Islet precursor cell (in vitro differentiated cells): ENCODE measurements at regions not wholly inside any gene's neighbourhood (a gene's known extent, or its start where the extent isn't known, plus 50 kb on each side); places are given as distances from the start of the nearest gene placed in this dataset.
A peak's percentile ranks its signal among the peaks of the same experiment; 100 is the strongest.

Source experiments
- DNase-seq: peaks from one replicate; pipeline ENCODE4 v3.0.0-alpha.2; 2018

DNA sequence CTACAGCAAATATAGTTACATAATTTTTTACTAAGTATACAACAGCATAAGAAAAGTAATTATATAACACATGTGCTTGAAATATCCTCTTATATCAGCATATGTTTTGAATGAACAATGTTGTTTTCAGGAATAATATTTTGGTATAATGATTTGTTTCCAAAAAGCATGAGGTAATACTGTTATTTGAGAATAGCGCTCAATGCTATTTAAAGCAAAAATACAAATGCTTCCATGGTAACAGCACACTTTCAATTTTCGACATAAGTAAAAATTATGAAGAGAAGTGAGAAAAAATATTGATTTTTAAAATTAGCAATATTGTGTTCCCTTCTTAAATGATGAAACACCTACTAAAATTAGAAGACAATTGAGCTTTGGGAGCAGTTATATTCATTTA is 715.9 kb upstream of the ATXN8OS start:
- no peak for DNase-seq

DNA sequence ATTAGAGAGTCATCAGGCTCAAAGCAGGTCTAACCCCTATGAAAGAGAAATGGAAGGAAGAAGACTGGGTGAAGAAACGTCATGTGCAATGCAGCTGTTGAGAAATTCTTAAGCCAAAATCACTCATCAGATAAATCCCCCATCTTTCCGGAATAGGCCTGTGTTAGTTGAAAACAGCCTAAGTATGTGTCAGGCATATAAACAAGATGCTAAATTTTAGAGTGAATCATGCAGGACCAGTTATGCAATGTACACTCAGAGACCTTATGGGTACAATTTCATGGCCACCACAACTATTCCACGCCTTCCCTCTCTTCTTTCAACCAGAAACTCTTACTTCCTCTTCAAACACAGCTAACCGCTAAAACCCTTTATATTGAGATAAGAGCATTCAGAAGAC is 717.7 kb upstream of the ATXN8OS start:
- DNase-seq, result no peak

DNA sequence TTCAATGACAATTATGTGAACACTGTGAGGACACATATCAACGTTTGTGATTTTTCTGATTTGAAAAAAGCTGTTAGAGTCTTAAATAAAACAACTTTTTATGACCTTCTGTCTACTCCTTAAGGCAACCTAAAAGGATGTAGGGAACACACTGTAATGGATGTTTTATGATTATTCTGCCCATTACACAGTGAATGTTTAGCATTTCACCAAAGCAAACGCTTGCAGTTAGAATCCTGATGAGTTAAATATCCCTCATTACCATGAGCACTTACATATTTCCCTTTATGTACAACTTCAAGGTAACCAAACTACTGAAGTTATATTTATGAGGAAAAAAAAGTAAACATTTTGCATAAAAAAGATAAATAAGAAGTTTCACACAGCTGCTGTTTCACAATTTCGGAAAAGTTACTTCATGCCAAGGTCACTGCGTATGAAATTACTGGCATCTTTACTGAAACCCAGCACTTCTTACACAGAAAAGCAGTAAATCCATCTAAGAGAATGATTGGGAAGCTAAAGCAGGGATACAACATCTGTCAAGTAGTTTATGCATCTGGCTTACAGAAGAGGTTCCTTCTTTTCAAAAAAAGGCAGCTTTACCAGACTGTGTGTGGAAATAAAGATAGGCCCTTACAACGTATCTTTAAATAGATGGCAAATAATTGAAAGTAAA is 733.7 kb upstream of the ATXN8OS start:
- no peak for DNase-seq

DNA sequence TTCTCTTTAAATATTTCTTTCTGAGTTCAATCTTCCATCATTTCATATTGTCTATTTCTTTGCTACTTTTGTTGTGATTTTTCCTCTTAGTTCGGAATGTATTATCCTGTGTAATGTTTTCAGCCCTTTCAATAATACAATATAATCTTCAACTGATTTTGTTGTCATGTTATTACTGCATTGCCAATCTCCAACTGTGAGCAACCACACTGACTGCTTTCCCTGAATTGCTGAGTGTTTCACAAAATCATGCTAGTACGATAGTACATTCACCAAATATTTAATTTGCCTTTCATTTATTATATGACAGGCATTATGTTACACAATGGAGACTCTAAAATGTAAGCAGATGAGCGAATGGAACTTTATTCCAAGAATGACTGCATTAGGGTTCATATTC is 744.3 kb upstream of the ATXN8OS start:
- no peak for DNase-seq

DNA sequence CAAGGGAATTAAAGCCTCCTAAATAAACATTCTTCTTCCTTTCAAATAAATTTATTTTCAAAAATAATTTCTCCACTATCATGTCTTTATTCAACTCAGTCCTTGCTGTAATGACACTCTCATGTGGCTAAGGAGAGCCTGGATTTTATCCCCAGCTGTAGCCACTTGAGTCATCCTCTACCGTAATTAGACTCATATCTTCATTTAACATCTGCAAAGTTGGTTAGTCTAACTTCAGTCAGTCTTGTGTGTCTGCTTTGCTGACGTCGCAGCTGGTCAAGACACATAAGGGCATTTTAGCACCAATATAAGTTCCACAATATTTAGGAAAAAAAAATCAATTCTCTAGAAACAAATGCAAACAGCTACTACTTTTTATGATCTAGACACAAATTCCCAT is 776.4 kb upstream of the ATXN8OS start:
- DNase-seq, result peak; percentile 59

DNA sequence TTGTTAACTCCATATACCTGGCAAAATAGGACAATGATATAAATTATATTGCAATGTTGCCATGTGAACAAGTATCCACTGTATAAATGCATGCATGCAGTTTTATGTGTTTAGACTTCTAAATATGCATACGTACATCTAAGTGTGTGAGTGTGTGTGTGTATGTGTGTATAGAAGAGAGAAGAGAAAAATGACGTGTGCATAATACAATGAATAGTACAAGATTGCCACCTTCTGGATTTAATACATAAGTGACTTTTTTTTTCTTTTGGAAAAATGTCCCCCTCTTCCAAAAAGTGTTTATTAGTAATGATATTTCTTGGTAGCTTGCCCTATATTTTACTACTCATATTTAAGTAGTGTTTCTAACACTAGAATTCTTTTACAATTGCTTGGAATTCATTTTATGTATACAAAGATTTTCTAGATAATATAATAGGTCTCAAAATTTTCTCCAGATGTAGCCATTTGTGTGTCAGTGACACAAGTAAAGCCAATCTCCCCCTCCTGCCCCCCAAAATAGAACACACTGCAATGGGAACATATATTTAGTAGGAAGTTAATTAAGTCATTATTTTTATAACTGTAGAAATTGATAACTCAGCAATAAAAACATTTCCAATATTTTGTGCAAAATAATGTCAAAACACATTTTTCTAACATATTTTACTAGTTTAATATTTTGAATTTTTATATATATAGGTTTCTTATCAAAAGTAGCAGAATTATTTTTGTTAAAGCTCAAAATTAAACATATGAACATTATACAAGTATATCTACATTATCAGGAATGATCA is 783.3 kb upstream of the ATXN8OS start:
- no peak for DNase-seq

DNA sequence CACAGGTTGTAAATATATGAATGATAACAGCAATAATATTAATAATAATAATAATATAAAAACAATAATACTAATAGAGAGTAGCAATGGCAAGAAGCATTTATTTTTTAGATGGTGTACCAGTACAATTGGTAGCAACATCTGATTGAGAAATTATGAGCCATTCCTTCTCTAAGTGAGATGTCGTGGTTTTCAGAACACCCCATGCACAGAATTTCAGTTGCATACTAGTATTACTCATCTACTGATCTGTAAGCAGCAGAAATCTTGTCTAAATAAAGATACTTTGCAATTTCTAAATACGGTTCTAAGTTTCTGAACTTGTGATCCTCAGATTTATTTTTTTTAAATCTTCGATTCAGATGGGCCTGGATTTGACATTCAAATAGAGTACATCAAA is 788.0 kb upstream of the ATXN8OS start:
- no peak for DNase-seq

DNA sequence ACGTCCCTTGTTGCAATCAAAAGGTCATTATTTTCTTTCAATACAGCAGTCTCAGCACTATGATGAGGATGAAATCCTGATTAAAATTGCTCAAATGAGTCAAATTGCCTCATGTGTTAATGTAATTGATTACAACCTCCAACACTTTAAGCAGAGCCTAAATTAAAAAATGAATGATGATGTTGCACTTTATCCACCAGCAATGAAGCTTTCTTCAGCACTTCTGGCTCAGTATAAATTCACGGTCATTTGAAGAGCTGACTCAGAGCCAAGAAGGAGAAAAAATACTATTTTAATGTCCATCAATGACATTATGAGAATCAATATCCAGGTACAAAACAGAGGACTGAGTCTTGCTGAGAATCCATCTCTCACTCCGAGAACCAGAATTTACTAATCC is 792.6 kb upstream of the ATXN8OS start:
- no peak for DNase-seq

DNA sequence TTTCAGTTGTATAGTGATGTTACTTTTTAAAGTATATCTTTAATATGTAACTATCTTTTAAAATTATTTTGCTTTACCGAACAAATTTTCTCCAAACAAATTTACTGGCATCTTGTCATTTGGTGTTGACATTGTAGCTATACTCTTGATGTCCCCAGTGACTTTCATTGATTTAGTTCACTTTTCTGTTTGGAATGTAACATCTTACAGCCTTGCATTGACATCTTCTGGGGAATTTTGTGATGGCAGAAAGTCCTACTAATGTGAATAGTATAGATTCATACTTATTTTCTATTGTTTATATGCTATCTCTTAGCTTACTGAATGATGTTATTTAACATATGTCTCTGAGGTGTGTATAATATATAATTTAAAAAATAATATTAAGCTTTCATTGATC is 800.9 kb upstream of the ATXN8OS start:
- no peak for DNase-seq

DNA sequence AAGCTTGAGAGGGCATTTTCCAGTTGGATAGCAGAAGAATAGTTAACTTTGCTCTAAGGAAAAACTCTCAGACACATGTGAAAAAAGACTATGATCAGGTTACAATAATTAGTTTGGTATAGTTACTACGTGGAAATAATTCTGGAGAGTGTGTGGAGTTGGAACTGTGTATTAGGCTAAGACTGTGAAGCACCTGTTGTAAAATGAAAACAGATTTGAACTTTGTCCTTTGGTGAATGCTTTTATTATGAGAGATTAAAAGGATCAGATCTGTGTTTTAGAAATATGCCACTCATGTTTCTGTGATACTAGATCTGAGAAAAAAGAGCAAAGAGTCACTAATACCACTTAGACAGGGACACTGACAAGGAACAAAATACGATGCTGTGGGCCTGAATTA is 807.5 kb upstream of the ATXN8OS start:
- DNase-seq, result no peak

DNA sequence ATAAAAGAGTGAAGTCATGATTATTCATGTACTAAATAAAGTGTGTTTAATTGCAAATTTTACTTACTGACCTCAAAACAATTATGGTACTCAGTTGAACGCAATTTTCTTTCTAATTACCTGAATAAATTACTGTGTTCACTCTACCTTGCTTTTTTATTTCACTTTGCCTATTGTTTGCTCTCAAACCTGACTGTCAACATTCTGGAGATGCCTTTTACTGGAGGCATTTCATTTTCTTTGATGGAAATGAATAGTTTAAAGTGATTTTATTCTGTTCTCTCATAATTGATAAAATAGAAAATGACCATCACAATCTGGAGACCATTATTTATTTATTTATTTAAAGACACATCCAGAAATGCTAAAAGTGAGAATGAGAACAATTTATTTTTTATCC is 811.5 kb upstream of the ATXN8OS start:
- no peak for DNase-seq

DNA sequence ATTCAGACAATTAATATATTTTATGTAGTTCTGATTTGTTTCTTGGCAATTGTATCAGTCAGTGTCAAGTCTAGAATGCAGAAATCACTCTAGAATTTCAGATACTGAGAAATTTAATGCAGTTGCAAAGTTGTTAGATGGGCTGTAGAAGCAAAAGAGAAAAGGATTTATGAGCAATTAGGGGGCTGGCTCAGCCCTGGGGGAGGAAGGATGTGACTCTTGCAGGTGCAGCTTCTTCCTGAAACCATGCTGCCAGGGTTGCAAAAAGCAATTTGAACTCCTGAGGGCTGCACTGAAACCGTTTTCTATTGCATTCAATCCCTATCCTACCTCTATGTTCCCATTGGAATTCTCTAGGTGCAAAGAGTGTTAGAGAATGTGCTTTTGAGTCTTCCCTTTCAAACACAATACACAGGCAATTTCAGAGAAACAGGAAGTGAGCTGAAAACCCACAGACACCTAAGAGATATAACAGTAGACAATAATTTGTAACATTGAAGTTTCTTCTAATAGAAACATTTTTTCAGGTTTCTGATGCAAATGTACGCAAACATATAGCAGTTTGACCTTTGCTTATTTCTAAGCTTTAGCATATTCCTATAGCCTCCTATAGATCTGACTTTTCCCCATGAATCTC is 814.7 kb upstream of the ATXN8OS start:
- DNase-seq, result no peak

DNA sequence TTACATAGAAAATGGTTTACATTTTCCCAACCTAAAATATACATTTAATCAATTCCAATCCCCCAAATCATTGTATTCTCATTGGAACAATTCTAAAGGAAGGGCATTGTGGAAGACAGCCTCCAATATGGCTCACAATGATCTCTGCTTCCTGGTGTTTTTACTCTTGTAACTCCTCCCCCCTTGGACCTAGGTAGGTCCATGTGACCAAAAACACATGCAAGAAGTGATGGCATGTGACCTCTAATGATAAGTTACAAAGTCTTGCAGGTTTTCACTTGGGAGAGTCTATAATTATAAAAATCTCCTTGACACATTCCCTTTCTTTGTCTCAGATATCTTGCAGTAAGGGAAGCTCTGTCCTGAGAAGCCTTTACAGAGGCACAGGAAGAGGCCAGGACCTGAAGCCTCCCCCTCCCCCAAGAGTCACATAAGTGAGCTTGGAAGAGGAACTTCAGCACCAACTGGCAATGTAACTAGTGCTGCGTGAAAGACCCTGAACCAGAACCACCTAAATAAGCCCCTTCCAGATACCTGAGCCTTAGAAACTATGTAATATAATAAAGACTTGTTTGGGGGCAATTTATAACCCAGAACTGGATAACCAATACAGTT is 816.2 kb upstream of the ATXN8OS start:
- DNase-seq, result no peak

DNA sequence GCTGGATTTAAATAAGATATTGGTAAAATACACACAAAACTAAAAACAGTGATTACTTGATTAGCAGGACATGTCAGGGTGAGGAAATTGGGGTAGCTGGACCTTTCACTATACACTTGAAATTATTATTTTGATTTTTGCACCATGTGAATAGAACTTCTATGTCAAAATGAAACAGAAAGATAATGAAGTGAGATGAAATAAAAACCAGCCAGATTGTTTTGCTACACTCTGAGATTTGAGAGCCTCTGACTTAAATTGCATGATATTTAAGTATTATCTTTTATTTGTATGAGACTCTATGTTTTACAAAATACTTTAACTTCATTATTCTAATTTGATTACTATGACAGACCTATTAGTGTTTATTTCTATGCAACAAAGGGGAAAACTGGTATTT is 819.6 kb upstream of the ATXN8OS start:
- no peak for DNase-seq

DNA sequence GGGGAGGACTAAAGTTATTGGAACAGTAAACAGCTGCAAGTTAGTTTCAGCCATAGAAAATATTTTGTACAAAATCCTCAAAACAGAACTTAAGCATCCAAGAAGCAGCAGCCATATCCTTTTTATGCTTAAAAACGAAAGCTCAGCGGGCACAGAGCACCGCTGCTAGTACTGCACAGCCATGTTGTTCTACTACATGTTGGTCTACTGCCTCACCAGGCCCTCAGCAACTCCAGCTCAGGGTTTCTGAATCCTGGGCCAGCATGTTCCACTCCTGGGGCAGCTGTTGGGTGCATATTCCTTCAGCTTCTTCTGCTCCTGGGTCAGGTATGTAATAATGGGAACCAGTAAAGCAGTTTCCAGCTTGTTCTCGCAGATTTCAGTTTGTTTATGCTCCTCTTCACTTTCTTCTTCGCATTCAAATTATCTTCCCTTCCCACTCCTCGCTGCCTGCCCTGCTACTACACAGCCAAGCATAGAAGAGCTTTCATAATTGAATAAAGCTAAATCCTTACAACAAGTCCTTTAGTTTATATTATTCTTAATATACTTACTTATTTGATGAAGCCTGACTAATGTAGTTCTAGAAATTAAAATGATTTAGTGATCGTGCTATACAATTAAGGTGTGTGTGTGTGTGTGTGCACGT is 820.5 kb upstream of the ATXN8OS start:
- DNase-seq, result no peak

DNA sequence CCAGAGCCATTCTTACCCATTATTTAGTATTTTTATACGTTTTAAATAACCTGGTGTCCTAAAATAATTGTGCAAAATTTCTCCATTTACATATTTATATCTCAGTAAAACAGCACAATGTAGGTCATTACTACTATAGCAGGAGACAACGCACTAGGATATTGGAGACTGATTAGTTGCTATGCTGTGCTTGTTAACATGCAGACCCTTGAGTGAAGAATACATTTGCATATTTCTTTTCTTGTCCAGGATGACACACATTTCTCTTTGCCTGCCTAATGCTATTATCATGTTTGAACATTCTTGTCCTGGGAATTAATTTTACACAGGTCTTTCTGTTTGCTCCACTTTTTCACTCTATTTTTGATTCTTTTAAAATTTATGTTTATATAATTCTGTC is 823.8 kb upstream of the ATXN8OS start:
- DNase-seq, result no peak

DNA sequence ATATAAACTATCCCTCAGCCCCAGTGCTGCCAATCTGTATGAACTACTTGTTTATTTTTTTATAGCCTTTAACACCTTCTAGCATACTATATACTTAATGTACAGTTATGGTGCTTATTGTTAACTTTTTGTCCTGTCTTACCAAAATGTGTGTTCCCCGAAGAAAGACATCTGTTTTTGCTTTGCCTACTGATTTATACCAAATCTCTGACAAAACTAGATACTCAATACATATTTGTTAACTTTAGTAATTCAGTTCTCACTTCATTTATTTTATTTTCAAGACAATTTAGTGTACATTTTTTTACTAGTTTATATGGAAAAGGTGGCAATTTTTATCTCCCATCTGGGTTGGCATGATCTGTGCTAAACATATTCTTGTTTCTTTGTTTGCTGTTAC is 824.3 kb upstream of the ATXN8OS start:
- no peak for DNase-seq

DNA sequence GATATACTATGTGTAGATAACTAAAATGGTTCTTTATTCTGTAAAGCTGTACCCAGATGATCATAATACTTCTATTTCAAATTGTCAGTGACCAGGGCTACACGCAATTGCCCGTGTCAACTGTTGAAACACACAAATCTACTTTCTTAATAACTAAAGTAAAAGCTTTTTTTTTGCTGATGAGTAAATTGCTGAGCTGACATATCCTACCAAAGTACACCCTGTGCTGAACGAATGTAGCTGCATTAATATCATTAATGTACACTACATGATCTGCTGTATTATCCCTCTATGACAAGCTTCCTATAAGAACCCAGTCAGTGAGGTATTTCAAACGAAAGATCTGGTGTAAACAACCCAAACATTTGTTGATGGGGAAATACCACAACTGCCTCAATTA is 827.2 kb upstream of the ATXN8OS start:
- no peak for DNase-seq

DNA sequence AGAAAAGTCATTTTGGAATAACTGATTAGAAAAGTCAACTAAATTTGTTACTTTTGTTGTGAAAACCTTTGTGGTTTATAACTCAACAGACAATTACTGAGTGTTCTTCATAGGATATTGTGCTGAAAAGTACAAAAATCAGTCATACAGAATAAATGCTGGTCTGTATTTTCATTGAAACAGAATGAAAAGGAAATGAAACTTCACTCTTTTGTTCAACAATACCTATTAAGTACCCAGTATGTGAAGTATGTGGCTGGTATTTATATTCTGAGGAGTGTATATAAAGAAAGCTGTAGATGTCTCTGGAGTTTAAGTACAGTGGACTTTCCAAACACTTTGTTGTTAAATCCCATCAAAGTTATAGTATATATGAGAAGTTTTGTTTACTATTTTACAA is 828.4 kb upstream of the ATXN8OS start:
- no peak for DNase-seq

DNA sequence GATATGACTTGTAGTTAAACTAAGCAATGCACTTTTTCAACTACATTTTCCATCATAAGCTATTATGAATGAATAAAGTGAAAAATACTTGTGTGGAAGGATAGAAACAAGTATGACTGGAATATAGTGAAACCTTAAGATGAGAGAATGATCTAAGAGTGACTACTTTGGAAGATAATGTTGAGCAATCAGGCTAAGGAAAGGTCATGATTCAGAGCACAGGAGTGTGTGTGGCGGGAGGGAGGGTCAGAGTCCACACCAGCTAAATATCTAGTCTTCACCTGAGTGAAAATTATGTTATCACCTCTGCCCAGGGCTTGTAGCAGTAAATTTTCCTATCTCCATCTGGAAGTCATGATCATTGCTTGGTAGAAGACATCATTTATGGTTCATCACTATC is 833.4 kb upstream of the ATXN8OS start:
- DNase-seq, result no peak

DNA sequence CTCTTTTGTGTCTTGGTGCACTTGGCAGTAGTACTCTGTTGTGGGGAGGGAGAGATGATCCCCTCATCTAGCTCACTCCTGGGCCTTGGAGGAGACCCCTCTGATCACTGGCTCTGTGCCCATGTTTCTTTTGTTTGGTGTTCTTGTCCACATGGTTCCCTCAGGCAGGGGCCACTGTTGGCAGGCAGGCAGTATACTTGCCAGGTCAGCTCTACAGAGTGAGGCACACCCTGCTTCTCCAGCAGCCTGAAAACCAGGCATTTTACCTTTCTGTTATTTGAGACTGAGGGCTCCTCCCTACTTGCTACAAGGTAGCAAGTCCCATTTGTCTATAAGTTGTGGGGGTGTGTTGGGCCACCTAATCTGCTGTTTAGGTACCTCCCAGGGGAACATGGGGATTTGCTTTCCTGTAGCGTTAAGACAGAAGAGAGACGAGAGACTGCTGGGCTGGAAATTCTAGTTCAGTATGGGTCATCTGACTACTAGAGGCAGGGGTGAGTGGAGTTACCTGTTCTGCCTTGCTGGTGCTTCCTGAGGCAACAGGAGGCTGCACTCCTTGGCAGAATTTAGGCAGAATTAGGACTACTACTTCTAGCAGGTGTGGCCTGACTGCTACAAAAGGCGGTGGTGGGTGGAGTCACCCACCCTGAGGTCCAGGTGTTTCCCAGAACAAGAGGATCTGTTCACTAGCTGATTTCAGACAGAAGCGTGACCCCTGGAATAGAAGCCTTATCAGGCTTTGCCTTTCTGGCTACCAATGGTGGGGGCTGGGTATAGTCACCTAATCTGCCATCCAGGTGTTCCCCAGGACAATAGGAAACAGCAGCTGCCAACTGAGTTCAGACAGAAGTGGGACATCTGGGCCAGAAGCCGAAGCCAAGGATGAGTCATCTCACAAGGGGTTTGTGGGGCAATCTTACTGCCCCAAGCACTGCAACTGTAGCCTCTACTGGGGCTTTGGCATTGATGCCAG is 843.0 kb upstream of the ATXN8OS start:
- peak; percentile 58 for DNase-seq

DNA sequence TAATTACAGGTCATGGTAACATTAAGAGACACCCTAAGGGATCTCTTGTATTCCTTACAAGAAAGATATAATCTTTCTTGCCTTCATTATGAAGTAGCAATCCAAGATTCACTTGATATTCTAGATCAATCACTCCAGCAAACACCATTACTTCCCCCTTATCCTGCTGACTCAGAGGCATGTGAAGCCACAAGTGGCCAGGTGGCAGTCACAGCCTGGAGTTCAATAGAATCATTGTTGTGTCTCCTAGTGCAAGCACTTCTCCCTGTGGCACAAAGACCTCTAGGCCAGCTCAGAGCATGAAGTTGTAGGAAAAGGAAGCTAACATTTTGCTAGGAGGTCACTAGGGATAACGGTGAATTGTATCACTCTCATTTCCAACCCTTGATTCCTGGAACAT is 864.3 kb upstream of the ATXN8OS start:
- peak; percentile 81 for DNase-seq
